ENCODE measurements at regions not wholly inside any gene's neighbourhood (a gene's known extent, or its start where the extent isn't known, plus 50 kb on each side); places are given as distances from the start of the nearest gene placed in this dataset.
"Not testable (repeated sequence)": the region's sequence is repeated elsewhere in the genome, so short reads cannot be mapped to it uniquely, and the experiment has no call there.

DNA sequence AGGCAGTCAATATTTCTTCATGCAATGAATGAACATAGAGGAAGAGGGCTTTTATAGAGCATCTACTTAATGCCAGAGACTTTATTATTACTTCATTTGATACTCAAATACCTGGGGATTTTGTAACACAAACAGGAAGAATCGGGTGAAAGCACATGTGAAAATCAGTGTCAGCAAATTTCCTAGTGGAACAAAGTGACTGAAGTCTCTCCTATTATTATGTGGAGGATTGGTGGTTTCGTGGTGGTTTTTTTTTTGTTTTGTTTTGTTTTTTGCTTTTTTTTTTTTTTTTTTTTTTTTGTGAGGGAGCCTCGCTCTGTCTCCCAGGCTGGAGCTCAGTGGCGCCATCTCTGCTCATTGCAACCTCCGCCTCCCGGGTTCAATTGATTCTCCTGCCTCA, 207.0 kb downstream of the RRAGB start:
- no peak for DNase-seq (ENCODE audit: low read depth)

DNA sequence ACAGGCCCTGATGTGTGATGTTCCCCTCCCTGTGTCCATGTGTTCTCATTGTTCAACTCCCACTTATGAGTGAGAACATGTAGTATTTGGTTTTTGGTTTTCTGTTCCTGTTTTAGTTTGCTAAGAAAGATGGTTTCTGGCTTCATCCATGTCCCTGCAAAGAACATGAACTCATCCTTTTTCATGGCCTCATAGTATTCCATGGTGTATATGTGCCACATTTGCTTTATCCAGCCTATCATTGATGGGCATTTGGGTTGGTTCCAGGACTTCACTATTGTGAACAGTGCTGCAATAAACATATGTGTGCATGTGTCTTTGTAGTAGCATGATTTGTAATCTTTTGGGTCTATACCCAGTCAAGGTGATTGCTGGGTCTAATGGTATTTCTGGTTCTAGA, 211.0 kb downstream of the RRAGB start:
- not testable (repeated sequence) for DNase-seq (ENCODE audit: low read depth)

More for the DNA sequence above, 207.0 kb downstream of the RRAGB start:
- TF ChIP-seq, protein P1, sequence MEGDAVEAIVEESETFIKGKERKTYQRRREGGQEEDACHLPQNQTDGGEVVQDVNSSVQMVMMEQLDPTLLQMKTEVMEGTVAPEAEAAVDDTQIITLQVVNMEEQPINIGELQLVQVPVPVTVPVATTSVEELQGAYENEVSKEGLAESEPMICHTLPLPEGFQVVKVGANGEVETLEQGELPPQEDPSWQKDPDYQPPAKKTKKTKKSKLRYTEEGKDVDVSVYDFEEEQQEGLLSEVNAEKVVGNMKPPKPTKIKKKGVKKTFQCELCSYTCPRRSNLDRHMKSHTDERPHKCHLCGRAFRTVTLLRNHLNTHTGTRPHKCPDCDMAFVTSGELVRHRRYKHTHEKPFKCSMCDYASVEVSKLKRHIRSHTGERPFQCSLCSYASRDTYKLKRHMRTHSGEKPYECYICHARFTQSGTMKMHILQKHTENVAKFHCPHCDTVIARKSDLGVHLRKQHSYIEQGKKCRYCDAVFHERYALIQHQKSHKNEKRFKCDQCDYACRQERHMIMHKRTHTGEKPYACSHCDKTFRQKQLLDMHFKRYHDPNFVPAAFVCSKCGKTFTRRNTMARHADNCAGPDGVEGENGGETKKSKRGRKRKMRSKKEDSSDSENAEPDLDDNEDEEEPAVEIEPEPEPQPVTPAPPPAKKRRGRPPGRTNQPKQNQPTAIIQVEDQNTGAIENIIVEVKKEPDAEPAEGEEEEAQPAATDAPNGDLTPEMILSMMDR (IDR thresholded peaks at IDR 0.05; ENCODE audit: insufficient read depth, low read depth, low read length, missing control alignments), result no peak
- no peak overlapping the region for H3K4me3 ChIP-seq (ENCODE audit: low read depth, low read length)

More for the DNA sequence above, 211.0 kb downstream of the RRAGB start:
- not testable (repeated sequence) for H3K4me3 ChIP-seq (ENCODE audit: low read depth, low read length)

Data from GM12865 (cell line).